Spleen (tissue), 11 donors: ENCODE measurements at regions not wholly inside any gene's neighbourhood (a gene's known extent, or its start where the extent isn't known, plus 50 kb on each side); places are given as distances from the start of the nearest gene placed in this dataset.

ENCODE experiments used
- DNase-seq: peaks from one replicate; pipeline ENCODE4 v3.0.0-alpha.2; 2020
- H3K27ac ChIP-seq, 8 donors: fragments of 200-600 bp; sonication (generic) in 7 of 8; 1 replicate in 4 of 8; 2 replicates in 4 of 8; pipeline versions ENCODE4 v1.5.0 to v1.8.0; 2016 to 2021; ENCODE audit warnings: inconsistent platforms in 4 of 8, mild to moderate bottlenecking in 4 of 8, moderate library complexity in 1 of 8
- H3K27me3 ChIP-seq, 7 donors: fragments of 200-600 bp; sonication (generic) in 6 of 7; replicated peaks in 1 of 7; 1 replicate in 4 of 7; 2 replicates in 3 of 7; pipeline versions ENCODE4 v1.5.0 to v1.8.0; 2016 to 2021; ENCODE audit warnings: inconsistent platforms in 3 of 7, mild to moderate bottlenecking in 1 of 7
- H3K36me3 ChIP-seq, 6 donors: fragments of 200-600 bp; sonication (generic) in 5 of 6; 1 replicate in 4 of 6; 2 replicates in 2 of 6; pipeline versions ENCODE4 v1.5.0 to v1.8.0; 2016 to 2021; ENCODE audit warnings: inconsistent platforms in 2 of 6
- H3K4me1 ChIP-seq, 6 donors: fragments of 200-600 bp; sonication (generic) in 5 of 6; 1 replicate in 3 of 6; 2 replicates in 3 of 6; pipeline versions ENCODE4 v1.5.0 to v1.8.0; 2016 to 2021; ENCODE audit warnings: inconsistent platforms in 3 of 6
- H3K4me3 ChIP-seq, 8 donors: fragments of 200-600 bp; sonication (generic) in 7 of 8; 1 replicate in 4 of 8; 2 replicates in 4 of 8; pipeline versions ENCODE4 v1.5.0 to v1.8.0; 2016 to 2021; ENCODE audit warnings: inconsistent platforms in 4 of 8, mild to moderate bottlenecking in 4 of 8, moderate library complexity in 2 of 8
- H3K9me3 ChIP-seq, 8 donors: fragments of 200-600 bp; sonication (generic) in 7 of 8; 1 replicate in 4 of 8; 2 replicates in 4 of 8; pipeline versions ENCODE4 v1.5.0 to v1.8.0; 2016 to 2021; ENCODE audit warnings: inconsistent platforms in 4 of 8
- POLR2A ChIP-seq, 3 donors: fragments of 450-650 bp; IDR thresholded peaks; one replicate each; pipeline ENCODE4 v1.5.1; 2017; ENCODE audit warnings: antibody characterized with exemption in 3 of 3, mild to moderate bottlenecking in 1 of 3
- POLR2AphosphoS5 ChIP-seq, 3 donors: sonication (generic); formaldehyde crosslinking; IDR thresholded peaks; one replicate each; pipeline ENCODE4 v1.5.1; 2017; ENCODE audit warnings: antibody characterized with exemption in 3 of 3
- WGBS, 5 donors: extraction: QIAGEN DNeasy Blood & Tissue Kit in 3 of 5; methylation state at CpG; one replicate each; pipeline versions ENCODE4 v1.1.5 to v1.1.7; 2013 to 2018; 5-methylcytosine and 5-hydroxymethylcytosine counted together
- intact Hi-C: fragments of 100-400 bp; cut with DNase I; formaldehyde crosslinking; loops from one replicate; pipeline ENCODE4 v1.15.0; 2023; ENCODE audit warnings: low total_unique reads
- TF ChIP-seq, protein P1 (sequence below), 11 experiments: fragments of 200-600 bp in 7 of 11; fragments of 450-650 bp in 4 of 11; sonication (generic) in 4 of 11; IDR thresholded peaks in 8 of 11; conservative IDR thresholded peaks in 3 of 11; 1 replicate in 7 of 11; 2 replicates in 4 of 11; pipeline versions ENCODE4 v1.4.0 to v1.8.0; 2016 to 2021; ENCODE audit warnings: antibody characterized with exemption in 11 of 11, inconsistent platforms in 4 of 11, mild to moderate bottlenecking in 1 of 11
- donor health status: healthy with polysubstance abuse.
- donor health status: DM: no; HTN: no; CAD: no; lungs with moderate emphysema.
- donor health status: DM: no; HTN: no; CAD: no.
- donor health status: Bipolar disorder and iron deficiency.
- donor health status: healthy.
- donor health status: DM: no; HTN: no; CAD: no.
- donor health status: DM: yes; HTN: yes; CAD: no.

DNA sequence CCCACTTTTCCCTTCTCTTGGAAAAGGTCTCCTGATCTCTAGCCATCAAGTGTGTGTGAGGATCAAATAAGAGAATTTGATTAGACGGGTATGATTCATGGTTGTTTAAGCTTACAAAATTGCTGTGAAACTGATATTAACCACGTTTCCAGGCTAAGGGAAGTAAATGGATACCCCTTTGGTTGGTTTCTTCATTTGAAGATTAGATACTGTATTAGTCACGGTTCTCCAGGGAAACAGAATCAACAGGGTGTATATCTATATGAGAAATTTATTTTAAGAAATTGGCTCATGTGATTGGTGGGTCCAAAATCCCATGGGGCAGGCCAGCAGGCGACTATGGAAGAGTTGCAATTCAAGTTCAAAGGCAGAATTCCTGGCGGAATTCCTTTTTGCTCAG, 112.7 kb upstream of the SELENOK start:
- Histone ChIP-seq H3K4me3 (no peak overlapping the region), H3K27ac (no peak overlapping the region), H3K27me3 (peaks cover 0 to 5% (median 0%) of the 10 kb centered on the region in 7 donors), H3K9me3 (no peaks in the 10 kb centered on the region), H3K4me1 (no peaks in the 10 kb centered on the region), H3K36me3 (no peaks in the 10 kb centered on the region)
- DNase-seq: no peak
- WGBS, 5 donors: 66 to 84% (median 71%) methylated on average over 5 of the region's 5 CpGs
- TF ChIP-seq POLR2A (IDR thresholded peaks at IDR 0.05) (no peak), POLR2AphosphoS5 (IDR thresholded peaks at IDR 0.05) (no peak)
- TF ChIP-seq, protein P1, sequence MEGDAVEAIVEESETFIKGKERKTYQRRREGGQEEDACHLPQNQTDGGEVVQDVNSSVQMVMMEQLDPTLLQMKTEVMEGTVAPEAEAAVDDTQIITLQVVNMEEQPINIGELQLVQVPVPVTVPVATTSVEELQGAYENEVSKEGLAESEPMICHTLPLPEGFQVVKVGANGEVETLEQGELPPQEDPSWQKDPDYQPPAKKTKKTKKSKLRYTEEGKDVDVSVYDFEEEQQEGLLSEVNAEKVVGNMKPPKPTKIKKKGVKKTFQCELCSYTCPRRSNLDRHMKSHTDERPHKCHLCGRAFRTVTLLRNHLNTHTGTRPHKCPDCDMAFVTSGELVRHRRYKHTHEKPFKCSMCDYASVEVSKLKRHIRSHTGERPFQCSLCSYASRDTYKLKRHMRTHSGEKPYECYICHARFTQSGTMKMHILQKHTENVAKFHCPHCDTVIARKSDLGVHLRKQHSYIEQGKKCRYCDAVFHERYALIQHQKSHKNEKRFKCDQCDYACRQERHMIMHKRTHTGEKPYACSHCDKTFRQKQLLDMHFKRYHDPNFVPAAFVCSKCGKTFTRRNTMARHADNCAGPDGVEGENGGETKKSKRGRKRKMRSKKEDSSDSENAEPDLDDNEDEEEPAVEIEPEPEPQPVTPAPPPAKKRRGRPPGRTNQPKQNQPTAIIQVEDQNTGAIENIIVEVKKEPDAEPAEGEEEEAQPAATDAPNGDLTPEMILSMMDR (IDR thresholded peaks at IDR 0.05 in 8 of 11, conservative IDR thresholded peaks at IDR 0.05 in 3 of 11): no peak
- intact Hi-C loops: no loop called here

DNA sequence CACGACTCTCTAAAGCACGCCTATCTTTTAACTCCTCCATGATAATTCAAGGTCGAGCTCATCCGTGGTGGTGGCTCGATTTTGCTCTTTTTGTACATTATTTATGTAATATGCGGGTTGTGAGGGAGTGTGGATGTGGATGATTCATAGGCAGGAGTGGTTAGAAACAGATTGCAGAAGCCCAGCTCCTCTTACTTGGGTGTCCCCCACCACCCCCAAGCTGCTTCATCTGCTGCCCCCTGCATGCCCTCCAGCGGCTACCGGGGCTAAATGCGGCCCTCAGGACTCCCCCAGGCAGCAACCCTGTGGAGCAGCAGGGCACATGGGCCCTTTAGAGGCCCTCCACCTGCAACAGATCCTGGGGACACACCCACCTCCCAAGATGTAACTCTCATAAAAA, 111.5 kb upstream of the SELENOK start:
- Histone ChIP-seq H3K4me1 (no peaks in the 10 kb centered on the region), H3K27me3 (peaks cover 0 to 1% (median 0%) of the 10 kb centered on the region in 7 donors), H3K4me3 (no peak overlapping the region), H3K27ac (no peak overlapping the region), H3K9me3 (no peaks in the 10 kb centered on the region), H3K36me3 (no peaks in the 10 kb centered on the region)
- no peak for DNase-seq
- 74 to 84% (median 81%) methylated on average over 9 of the region's 9 CpGs for WGBS, 5 donors
- TF ChIP-seq POLR2A (IDR thresholded peaks at IDR 0.05) (no peak), POLR2AphosphoS5 (IDR thresholded peaks at IDR 0.05) (no peak)
- TF ChIP-seq, protein P1 (IDR thresholded peaks at IDR 0.05 in 8 of 11, conservative IDR thresholded peaks at IDR 0.05 in 3 of 11): no peak
- intact Hi-C loops: no loop called here

DNA sequence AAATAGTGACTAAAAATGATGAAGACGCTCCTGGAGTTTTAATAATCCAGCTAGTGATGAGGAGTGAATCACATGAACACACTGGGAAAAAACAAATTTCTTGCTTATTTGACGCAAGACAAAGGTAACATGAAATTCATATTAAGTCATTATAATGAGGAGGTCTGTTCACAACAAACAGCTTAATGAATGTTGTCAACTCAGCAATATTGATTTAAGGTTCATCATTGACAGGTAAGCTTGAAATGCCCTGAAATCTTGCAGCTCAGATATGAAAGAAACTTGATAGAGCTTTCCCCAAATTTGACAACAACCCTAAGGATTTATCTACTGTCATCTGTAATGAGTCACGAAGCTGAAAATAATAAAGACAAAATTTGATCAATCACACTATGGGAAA, 108.1 kb upstream of the SELENOK start:
- no peak for DNase-seq
- WGBS, 5 donors: 85 to 97% (median 93%) methylated on average over 3 of the region's 3 CpGs

DNA sequence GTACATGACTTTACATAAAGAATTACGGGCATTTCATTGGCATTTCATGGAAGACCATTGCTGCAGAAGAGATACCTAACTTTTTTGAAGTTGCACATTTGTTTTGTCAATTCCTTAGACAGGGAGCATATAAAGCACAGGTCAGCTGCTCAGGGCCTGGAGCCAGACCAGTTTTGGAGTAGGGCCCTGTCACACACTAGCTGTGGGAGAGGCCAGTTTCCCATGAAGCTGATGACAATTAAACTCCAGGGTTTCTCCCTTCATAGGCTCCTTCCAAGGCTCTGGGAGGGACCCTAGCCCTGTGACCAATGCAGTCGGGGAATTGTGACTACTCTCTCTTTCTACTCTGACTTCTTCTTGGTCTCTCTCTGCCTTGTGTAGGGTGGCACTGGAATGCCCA, 107.3 kb upstream of the SELENOK start:
- 76 to 94% (median 85%) methylated on average over 2 of the region's 2 CpGs for WGBS, 5 donors
- intact Hi-C loops: no loop called here

More for the DNA sequence above, 108.1 kb upstream of the SELENOK start:
- Histone ChIP-seq H3K36me3 (no peaks in the 10 kb centered on the region), H3K27me3 (peaks cover 0 to 3% (median 0%) of the 10 kb centered on the region in 7 donors), H3K4me1 (no peaks in the 10 kb centered on the region), H3K27ac (no peak overlapping the region), H3K9me3 (no peaks in the 10 kb centered on the region), H3K4me3 (no peak overlapping the region)
- intact Hi-C loops: no loop called here
- TF ChIP-seq POLR2A (IDR thresholded peaks at IDR 0.05): no peak
- no peak for TF ChIP-seq POLR2AphosphoS5 (IDR thresholded peaks at IDR 0.05)
- TF ChIP-seq, protein P1 (IDR thresholded peaks at IDR 0.05 in 8 of 11, conservative IDR thresholded peaks at IDR 0.05 in 3 of 11): no peak

More for the DNA sequence above, 107.3 kb upstream of the SELENOK start:
- Histone ChIP-seq H3K27ac (no peak overlapping the region), H3K9me3 (no peaks in the 10 kb centered on the region), H3K27me3 (peaks cover 0 to 3% (median 0%) of the 10 kb centered on the region in 7 donors), H3K4me3 (no peak overlapping the region), H3K36me3 (no peaks in the 10 kb centered on the region), H3K4me1 (no peaks in the 10 kb centered on the region)
- DNase-seq: no peak
- TF ChIP-seq, protein P1 (IDR thresholded peaks at IDR 0.05 in 8 of 11, conservative IDR thresholded peaks at IDR 0.05 in 3 of 11): no peak
- no peak for TF ChIP-seq POLR2A (IDR thresholded peaks at IDR 0.05)
- TF ChIP-seq POLR2AphosphoS5 (IDR thresholded peaks at IDR 0.05): no peak
